ENCODE measurements at regions not wholly inside any gene's neighbourhood (a gene's known extent, or its start where the extent isn't known, plus 50 kb on each side); places are given as distances from the start of the nearest gene placed in this dataset.

DNA sequence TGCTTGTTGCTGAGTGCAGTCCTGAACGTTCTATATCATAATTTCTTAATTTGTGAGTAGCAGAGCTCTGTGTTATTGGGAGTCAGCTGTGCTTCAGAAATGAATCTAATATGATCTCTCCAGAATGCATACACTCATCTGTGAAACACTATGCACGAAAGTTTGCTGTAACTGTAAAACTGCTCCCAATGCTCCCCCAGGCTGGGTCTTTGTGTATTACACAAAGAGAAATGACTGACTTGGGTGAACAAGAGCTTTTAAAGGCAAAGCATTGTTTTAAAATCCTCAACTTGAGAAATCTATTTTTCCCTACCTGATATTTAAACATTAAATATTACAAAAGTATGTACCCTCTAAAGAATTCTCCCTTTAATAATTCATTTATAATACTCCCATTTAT lies 636.7 kb upstream of the KIF2B start:
- TF ChIP-seq, protein P1, sequence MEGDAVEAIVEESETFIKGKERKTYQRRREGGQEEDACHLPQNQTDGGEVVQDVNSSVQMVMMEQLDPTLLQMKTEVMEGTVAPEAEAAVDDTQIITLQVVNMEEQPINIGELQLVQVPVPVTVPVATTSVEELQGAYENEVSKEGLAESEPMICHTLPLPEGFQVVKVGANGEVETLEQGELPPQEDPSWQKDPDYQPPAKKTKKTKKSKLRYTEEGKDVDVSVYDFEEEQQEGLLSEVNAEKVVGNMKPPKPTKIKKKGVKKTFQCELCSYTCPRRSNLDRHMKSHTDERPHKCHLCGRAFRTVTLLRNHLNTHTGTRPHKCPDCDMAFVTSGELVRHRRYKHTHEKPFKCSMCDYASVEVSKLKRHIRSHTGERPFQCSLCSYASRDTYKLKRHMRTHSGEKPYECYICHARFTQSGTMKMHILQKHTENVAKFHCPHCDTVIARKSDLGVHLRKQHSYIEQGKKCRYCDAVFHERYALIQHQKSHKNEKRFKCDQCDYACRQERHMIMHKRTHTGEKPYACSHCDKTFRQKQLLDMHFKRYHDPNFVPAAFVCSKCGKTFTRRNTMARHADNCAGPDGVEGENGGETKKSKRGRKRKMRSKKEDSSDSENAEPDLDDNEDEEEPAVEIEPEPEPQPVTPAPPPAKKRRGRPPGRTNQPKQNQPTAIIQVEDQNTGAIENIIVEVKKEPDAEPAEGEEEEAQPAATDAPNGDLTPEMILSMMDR (IDR thresholded peaks at IDR 0.05): no peak
- TF ChIP-seq CEBPB (IDR thresholded peaks at IDR 0.05) (no peak), POLR2A (IDR thresholded peaks at IDR 0.05; ENCODE audit: low read length) (no peak), HDAC2 (IDR thresholded peaks at IDR 0.05) (no peak), HOXB13 (CRISPR knock-in tag; IDR thresholded peaks at IDR 0.05; ENCODE audit: low read depth) (no peak), HEYL (CRISPR knock-in tag; IDR thresholded peaks at IDR 0.05) (no peak), RFX5 (IDR thresholded peaks at IDR 0.05) (no peak), RAD21 (conservative IDR thresholded peaks at IDR 0.05 in 1 of 2, IDR thresholded peaks at IDR 0.05 in 1 of 2) (no peak), FOSL2 (IDR thresholded peaks at IDR 0.05) (no peak), FOSL2 (CRISPR knock-in tag; IDR thresholded peaks at IDR 0.05) (no peak), ZFP36 (IDR thresholded peaks at IDR 0.05; ENCODE audit: borderline replicate concordance, partially characterized antibody) (no peak), JUN (IDR thresholded peaks at IDR 0.05) (no peak)
- TF ChIP-seq, protein P2, sequence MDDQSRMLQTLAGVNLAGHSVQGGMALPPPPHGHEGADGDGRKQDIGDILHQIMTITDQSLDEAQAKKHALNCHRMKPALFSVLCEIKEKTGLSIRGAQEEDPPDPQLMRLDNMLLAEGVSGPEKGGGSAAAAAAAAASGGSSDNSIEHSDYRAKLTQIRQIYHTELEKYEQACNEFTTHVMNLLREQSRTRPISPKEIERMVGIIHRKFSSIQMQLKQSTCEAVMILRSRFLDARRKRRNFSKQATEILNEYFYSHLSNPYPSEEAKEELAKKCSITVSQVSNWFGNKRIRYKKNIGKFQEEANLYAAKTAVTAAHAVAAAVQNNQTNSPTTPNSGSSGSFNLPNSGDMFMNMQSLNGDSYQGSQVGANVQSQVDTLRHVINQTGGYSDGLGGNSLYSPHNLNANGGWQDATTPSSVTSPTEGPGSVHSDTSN (IDR thresholded peaks at IDR 0.05): no peak
- TF ChIP-seq, protein P3, sequence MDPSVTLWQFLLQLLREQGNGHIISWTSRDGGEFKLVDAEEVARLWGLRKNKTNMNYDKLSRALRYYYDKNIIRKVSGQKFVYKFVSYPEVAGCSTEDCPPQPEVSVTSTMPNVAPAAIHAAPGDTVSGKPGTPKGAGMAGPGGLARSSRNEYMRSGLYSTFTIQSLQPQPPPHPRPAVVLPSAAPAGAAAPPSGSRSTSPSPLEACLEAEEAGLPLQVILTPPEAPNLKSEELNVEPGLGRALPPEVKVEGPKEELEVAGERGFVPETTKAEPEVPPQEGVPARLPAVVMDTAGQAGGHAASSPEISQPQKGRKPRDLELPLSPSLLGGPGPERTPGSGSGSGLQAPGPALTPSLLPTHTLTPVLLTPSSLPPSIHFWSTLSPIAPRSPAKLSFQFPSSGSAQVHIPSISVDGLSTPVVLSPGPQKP (IDR thresholded peaks at IDR 0.05; ENCODE audit: low read depth, low read length): no peak
- TF ChIP-seq, protein P4, sequence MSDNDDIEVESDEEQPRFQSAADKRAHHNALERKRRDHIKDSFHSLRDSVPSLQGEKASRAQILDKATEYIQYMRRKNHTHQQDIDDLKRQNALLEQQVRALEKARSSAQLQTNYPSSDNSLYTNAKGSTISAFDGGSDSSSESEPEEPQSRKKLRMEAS (IDR thresholded peaks at IDR 0.05): no peak

All from A549 (cell line).